Effector memory CD4-positive, alpha-beta T cell (primary cell): ENCODE measurements at regions not wholly inside any gene's neighbourhood (a gene's known extent, or its start where the extent isn't known, plus 50 kb on each side); places are given as distances from the start of the nearest gene placed in this dataset.

ENCODE experiments used
- DNase-seq, 3 donors: peaks; one replicate each; pipeline ENCODE4 v3.0.0-alpha.2; 2020
- H3K27ac ChIP-seq: 2 replicates; pipeline ENCODE4 v1.7.0; 2013; ENCODE audit warnings: mild to moderate bottlenecking, low read length, moderate library complexity; ENCODE audit not compliant: insufficient read depth, poor library complexity, severe bottlenecking
- H3K27me3 ChIP-seq: replicated peaks from 2 replicates; pipeline ENCODE4 v1.7.0; 2013; ENCODE audit warnings: mild to moderate bottlenecking, low read length; ENCODE audit not compliant: insufficient read depth, control insufficient read depth, poor library complexity, severe bottlenecking
- H3K36me3 ChIP-seq: 2 replicates; pipeline ENCODE4 v1.7.0; 2013; ENCODE audit warnings: mild to moderate bottlenecking, low read length, moderate library complexity; ENCODE audit not compliant: control insufficient read depth, insufficient read depth
- H3K4me1 ChIP-seq: 2 replicates; pipeline ENCODE4 v1.7.0; 2013; ENCODE audit warnings: low read length, mild to moderate bottlenecking; ENCODE audit not compliant: control insufficient read depth, insufficient read depth, poor library complexity, severe bottlenecking
- H3K4me3 ChIP-seq: 2 replicates; pipeline ENCODE4 v1.7.0; 2013; ENCODE audit warnings: low read length, low read depth, mild to moderate bottlenecking; ENCODE audit not compliant: insufficient read depth, poor library complexity, severe bottlenecking
- H3K9me3 ChIP-seq: 2 replicates; pipeline ENCODE4 v1.7.0; 2013; ENCODE audit warnings: mild to moderate bottlenecking, low read length, moderate library complexity; ENCODE audit not compliant: control insufficient read depth

- H3K36me3 ChIP-seq = no peaks in the 10 kb centered on the region
- DNase-seq = no peak
- H3K27ac ChIP-seq = no peak overlapping the region
- no peaks in the 10 kb centered on the region for H3K4me1 ChIP-seq
- no peaks in the 10 kb centered on the region for H3K27me3 ChIP-seq
- H3K4me3 ChIP-seq = no peak overlapping the region
- no peaks in the 10 kb centered on the region for H3K9me3 ChIP-seq
These were observed 539.2 kb downstream of the SLC4A3 start for GRCh38 chr2:220166616-220167015.

- no peaks in the 10 kb centered on the region for H3K27me3 ChIP-seq
- no peaks in the 10 kb centered on the region for H3K4me1 ChIP-seq
- H3K4me3 ChIP-seq = no peak overlapping the region
- DNase-seq = no peak
- H3K27ac ChIP-seq = no peak overlapping the region
- no peaks in the 10 kb centered on the region for H3K36me3 ChIP-seq
- H3K9me3 ChIP-seq = no peaks in the 10 kb centered on the region
These were observed 540.5 kb downstream of the SLC4A3 start for GRCh38 chr2:220167956-220168355.

GRCh38 chr2:220168891-220169546 lies 541.6 kb downstream of the SLC4A3 start:
- no peaks in the 10 kb centered on the region for H3K36me3 ChIP-seq
- no peaks in the 10 kb centered on the region for H3K4me1 ChIP-seq

GRCh38 chr2:220174826-220175225 lies 547.4 kb downstream of the SLC4A3 start:
- no peaks in the 10 kb centered on the region for H3K4me1 ChIP-seq
- no peak overlapping the region for H3K4me3 ChIP-seq
- no peak for DNase-seq
- no peak overlapping the region for H3K27ac ChIP-seq
- no peaks in the 10 kb centered on the region for H3K9me3 ChIP-seq
- H3K36me3 ChIP-seq = no peaks in the 10 kb centered on the region
- H3K27me3 ChIP-seq = no peaks in the 10 kb centered on the region

More at GRCh38 chr2:220168891-220169546, 541.6 kb downstream of the SLC4A3 start:
- H3K27ac ChIP-seq = no peak overlapping the region
- no peak overlapping the region for H3K4me3 ChIP-seq
- no peaks in the 10 kb centered on the region for H3K9me3 ChIP-seq
- DNase-seq = no peak
- H3K27me3 ChIP-seq = no peaks in the 10 kb centered on the region

GRCh38 chr2:220175967-220176366 lies 548.5 kb downstream of the SLC4A3 start:
- Histone ChIP-seq H3K4me1 (no peaks in the 10 kb centered on the region), H3K9me3 (no peaks in the 10 kb centered on the region), H3K27me3 (no peaks in the 10 kb centered on the region), H3K27ac (no peak overlapping the region), H3K4me3 (no peak overlapping the region), H3K36me3 (no peaks in the 10 kb centered on the region)
- DNase-seq = no peak

GRCh38 chr2:220178991-220179695 lies 551.7 kb downstream of the SLC4A3 start:
- H3K4me1 ChIP-seq = no peaks in the 10 kb centered on the region
- no peaks in the 10 kb centered on the region for H3K9me3 ChIP-seq
- no peak for DNase-seq
- H3K36me3 ChIP-seq = no peaks in the 10 kb centered on the region
- H3K27ac ChIP-seq = no peak overlapping the region
- H3K27me3 ChIP-seq = no peaks in the 10 kb centered on the region
- H3K4me3 ChIP-seq = no peak overlapping the region

GRCh38 chr2:220181165-220181564 lies 553.7 kb downstream of the SLC4A3 start:
- no peaks in the 10 kb centered on the region for H3K27me3 ChIP-seq
- no peak for DNase-seq
- no peaks in the 10 kb centered on the region for H3K9me3 ChIP-seq
- H3K4me3 ChIP-seq = no peak overlapping the region
- H3K27ac ChIP-seq = no peak overlapping the region
- H3K4me1 ChIP-seq = no peaks in the 10 kb centered on the region
- H3K36me3 ChIP-seq = no peaks in the 10 kb centered on the region

- no peaks in the 10 kb centered on the region for H3K27me3 ChIP-seq
- no peaks in the 10 kb centered on the region for H3K36me3 ChIP-seq
- no peaks in the 10 kb centered on the region for H3K9me3 ChIP-seq
- no peak overlapping the region for H3K27ac ChIP-seq
- DNase-seq = no peak
- H3K4me3 ChIP-seq = no peak overlapping the region
- H3K4me1 ChIP-seq = no peaks in the 10 kb centered on the region
These were observed 555.4 kb downstream of the SLC4A3 start for GRCh38 chr2:220182790-220183189.

- H3K4me1 ChIP-seq = no peaks in the 10 kb centered on the region
- no peaks in the 10 kb centered on the region for H3K36me3 ChIP-seq
- H3K27ac ChIP-seq = no peak overlapping the region
- H3K4me3 ChIP-seq = no peak overlapping the region
- H3K9me3 ChIP-seq = no peaks in the 10 kb centered on the region
- no peak for DNase-seq
- H3K27me3 ChIP-seq = no peaks in the 10 kb centered on the region
These were observed 558.4 kb downstream of the SLC4A3 start for GRCh38 chr2:220185766-220186305.

GRCh38 chr2:220188031-220188430 lies 560.6 kb downstream of the SLC4A3 start:
- H3K27ac ChIP-seq = no peak overlapping the region
- no peak overlapping the region for H3K4me3 ChIP-seq
- no peaks in the 10 kb centered on the region for H3K27me3 ChIP-seq
- no peaks in the 10 kb centered on the region for H3K36me3 ChIP-seq
- no peaks in the 10 kb centered on the region for H3K9me3 ChIP-seq
- no peak for DNase-seq
- no peaks in the 10 kb centered on the region for H3K4me1 ChIP-seq
